HEK293 (cell line): ENCODE measurements at regions not wholly inside any gene's neighbourhood (a gene's known extent, or its start where the extent isn't known, plus 50 kb on each side); places are given as distances from the start of the nearest gene placed in this dataset.
"Not testable (repeated sequence)": the region's sequence is repeated elsewhere in the genome, so short reads cannot be mapped to it uniquely, and the experiment has no call there.

ENCODE experiments used
- CTCF ChIA-PET: fragments of 350-600 bp; formaldehyde crosslinking; extraction: SDS; loops from one replicate; lab custom pipeline; 2021; ENCODE audit warnings: antibody characterized with exemption; lab: Yijun Ruan, JAX
- POLR2A ChIA-PET: fragments of 300-600 bp; formaldehyde crosslinking; extraction: SDS; loops from one replicate; lab custom pipeline; 2020; ENCODE audit warnings: antibody characterized with exemption, inconsistent platforms; lab: Yijun Ruan, JAX
- H3K27ac ChIP-seq: fragments of 200-500 bp; sonication (Bioruptor generic); 2 replicates; pipeline ENCODE4 v1.5.1; 2014; ENCODE audit warnings: low read depth, low read length, control low read depth, inconsistent platforms; ENCODE audit errors: extremely low read depth
- H3K36me3 ChIP-seq, 2 experiments: fragments of 200-500 bp in 1 of 2; sonication (Bioruptor generic) in 1 of 2; 1 replicate in 1 of 2; 2 replicates in 1 of 2; pipeline ENCODE4 v1.5.1; 2014 to 2017; ENCODE audit warnings: inconsistent platforms in 2 of 2, low read length in 2 of 2; ENCODE audit not compliant: control insufficient read depth in 2 of 2, insufficient read depth in 1 of 2
- H3K4me1 ChIP-seq: fragments of 200-500 bp; sonication (Bioruptor generic); 2 replicates; pipeline ENCODE4 v1.5.1; 2014; ENCODE audit warnings: mild to moderate bottlenecking, low read length, inconsistent platforms; ENCODE audit not compliant: control insufficient read depth, insufficient read depth
- H3K4me3 ChIP-seq: 2 replicates; pipeline ENCODE4 v1.5.1; 2011; ENCODE audit warnings: low read depth, mild to moderate bottlenecking, control low read depth, low read length, moderate library complexity
- H3K9me3 ChIP-seq: fragments of 200-500 bp; sonication (Bioruptor generic); 2 replicates; pipeline ENCODE4 v1.5.1; 2014; ENCODE audit warnings: low read depth, low read length, inconsistent platforms; ENCODE audit not compliant: control insufficient read depth, insufficient read depth
- REST ChIP-seq: fragments of 450-650 bp; formaldehyde crosslinking; IDR thresholded peaks from 2 replicates; pipeline ENCODE4 v1.5.1; 2016; ENCODE audit warnings: missing biosample characterization, missing genetic modification characterization

GRCh38 chr4:49235413-49236160 is 249.5 kb downstream of the CWH43 start:
- CTCF ChIA-PET = not testable (repeated sequence)

GRCh38 chr4:49236474-49236873 is 250.4 kb downstream of the CWH43 start:
- POLR2A ChIA-PET, H3K36me3 ChIP-seq, CTCF ChIA-PET, H3K9me3 ChIP-seq, H3K27ac ChIP-seq, H3K4me1 ChIP-seq, H3K4me3 ChIP-seq: not testable (repeated sequence)

More at GRCh38 chr4:49235413-49236160, 249.5 kb downstream of the CWH43 start:
- H3K4me3 ChIP-seq, H3K36me3 ChIP-seq, H3K4me1 ChIP-seq, H3K9me3 ChIP-seq, H3K27ac ChIP-seq, POLR2A ChIA-PET: not testable (repeated sequence)

- H3K4me3 ChIP-seq, H3K9me3 ChIP-seq, H3K36me3 ChIP-seq, H3K27ac ChIP-seq, CTCF ChIA-PET, H3K4me1 ChIP-seq, POLR2A ChIA-PET: not testable (repeated sequence)
Observed at GRCh38 chr4:49241295-49241694, 255.2 kb downstream of the CWH43 start.

GRCh38 chr4:49262786-49263185 is 276.7 kb downstream of the CWH43 start:
- H3K4me3 ChIP-seq, CTCF ChIA-PET: not testable (repeated sequence)

GRCh38 chr4:49270435-49270834 is 284.4 kb downstream of the CWH43 start:
- H3K9me3 ChIP-seq, H3K4me1 ChIP-seq, H3K27ac ChIP-seq, H3K4me3 ChIP-seq, H3K36me3 ChIP-seq, POLR2A ChIA-PET, CTCF ChIA-PET: not testable (repeated sequence)

More at GRCh38 chr4:49262786-49263185, 276.7 kb downstream of the CWH43 start:
- H3K4me1 ChIP-seq, POLR2A ChIA-PET, H3K9me3 ChIP-seq, H3K36me3 ChIP-seq, H3K27ac ChIP-seq: not testable (repeated sequence)
- peak; percentile 66; the same call in 1 of the 2 replicates for TF ChIP-seq REST

- H3K9me3 ChIP-seq, CTCF ChIA-PET, POLR2A ChIA-PET, H3K36me3 ChIP-seq, H3K27ac ChIP-seq, H3K4me1 ChIP-seq, H3K4me3 ChIP-seq: not testable (repeated sequence)
Observed at GRCh38 chr4:49270912-49271311, 284.8 kb downstream of the CWH43 start.

GRCh38 chr4:49285905-49286304 is 299.8 kb downstream of the CWH43 start:
- CTCF ChIA-PET = not testable (repeated sequence)

GRCh38 chr4:49286926-49287745 is 301.1 kb downstream of the CWH43 start:
- H3K4me1 ChIP-seq, CTCF ChIA-PET, POLR2A ChIA-PET: not testable (repeated sequence)

More at GRCh38 chr4:49285905-49286304, 299.8 kb downstream of the CWH43 start:
- H3K27ac ChIP-seq, H3K9me3 ChIP-seq, H3K36me3 ChIP-seq, H3K4me1 ChIP-seq, H3K4me3 ChIP-seq, POLR2A ChIA-PET: not testable (repeated sequence)

GRCh38 chr4:49287893-49288292 is 301.8 kb downstream of the CWH43 start:
- H3K4me3 ChIP-seq, POLR2A ChIA-PET, H3K9me3 ChIP-seq, H3K27ac ChIP-seq, CTCF ChIA-PET, H3K4me1 ChIP-seq, H3K36me3 ChIP-seq: not testable (repeated sequence)

More at GRCh38 chr4:49286926-49287745, 301.1 kb downstream of the CWH43 start:
- not testable (repeated sequence) for H3K36me3 ChIP-seq, H3K9me3 ChIP-seq, H3K27ac ChIP-seq, H3K4me3 ChIP-seq
